Parathyroid adenoma (tissue), 2 donors: ENCODE measurements at regions not wholly inside any gene's neighbourhood (a gene's known extent, or its start where the extent isn't known, plus 50 kb on each side); places are given as distances from the start of the nearest gene placed in this dataset.

Source experiments
- H2AFZ ChIP-seq: fragments of 300-600 bp; sonication (generic); one replicate; pipeline ENCODE4 v1.7.0; 2017; ENCODE audit warnings: antibody characterized with exemption, mild to moderate bottlenecking
- H3K27ac ChIP-seq: fragments of 300-600 bp; sonication (generic); one replicate; pipeline ENCODE4 v1.7.0; 2017
- H3K27me3 ChIP-seq: fragments of 300-600 bp; sonication (generic); one replicate; pipeline ENCODE4 v1.7.0; 2017; ENCODE audit warnings: low read length; ENCODE audit not compliant: control insufficient read depth, insufficient read depth
- H3K36me3 ChIP-seq: fragments of 300-600 bp; sonication (generic); one replicate; pipeline ENCODE4 v1.7.0; 2017; ENCODE audit warnings: low read length; ENCODE audit not compliant: control insufficient read depth, insufficient read depth
- H3K4me1 ChIP-seq: fragments of 300-600 bp; sonication (generic); one replicate; pipeline ENCODE4 v1.7.0; 2017; ENCODE audit warnings: control low read depth
- H3K4me2 ChIP-seq: fragments of 300-600 bp; sonication (generic); one replicate; pipeline ENCODE4 v1.7.0; 2017; ENCODE audit warnings: low read length
- H3K4me3 ChIP-seq: fragments of 300-600 bp; sonication (generic); one replicate; pipeline ENCODE4 v1.7.0; 2017; ENCODE audit warnings: low read depth, low read length
- H3K79me2 ChIP-seq: fragments of 300-600 bp; sonication (generic); one replicate; pipeline ENCODE4 v1.7.0; 2017; ENCODE audit warnings: control low read depth
- H3K9ac ChIP-seq: fragments of 300-600 bp; sonication (generic); one replicate; pipeline ENCODE4 v1.7.0; 2017; ENCODE audit warnings: mild to moderate bottlenecking
- H3K9me3 ChIP-seq: fragments of 300-600 bp; sonication (generic); one replicate; pipeline ENCODE4 v1.7.0; 2017; ENCODE audit warnings: low read length; ENCODE audit not compliant: control insufficient read depth
- CTCF ChIP-seq: fragments of 300-600 bp; sonication (generic); IDR thresholded peaks from one replicate; pipeline ENCODE4 v1.7.0; 2017; ENCODE audit warnings: antibody characterized with exemption, mild to moderate bottlenecking
- donor health status: primary hyperparathyroidism.

- H3K79me2 ChIP-seq, result no peaks in the 10 kb centered on the region
- TF ChIP-seq CTCF, result no peak
These were observed 200.0 kb upstream of the CDH5 start for GRCh38 chr16:66166490-66166889.

GRCh38 chr16:66165879-66166278, 200.6 kb upstream of the CDH5 start:
- Histone ChIP-seq H3K4me3 (no peak overlapping the region), H3K27ac (no peak overlapping the region), H2AFZ (no peak overlapping the region), H3K4me2 (no peak overlapping the region), H3K27me3 (no peaks in the 10 kb centered on the region), H3K9me3 (no peaks in the 10 kb centered on the region), H3K79me2 (no peaks in the 10 kb centered on the region), H3K4me1 (peaks cover 29% of the 10 kb centered on the region), H3K9ac (no peak overlapping the region), H3K36me3 (no peaks in the 10 kb centered on the region)
- no peak for TF ChIP-seq CTCF

More at GRCh38 chr16:66166490-66166889, 200.0 kb upstream of the CDH5 start:
- H3K4me3 ChIP-seq, result no peak overlapping the region
- H3K27ac ChIP-seq, result no peak overlapping the region
- H3K4me1 ChIP-seq, result peaks cover 29% of the 10 kb centered on the region
- no peak overlapping the region for H3K4me2 ChIP-seq
- no peak overlapping the region for H2AFZ ChIP-seq
- no peak overlapping the region for H3K9ac ChIP-seq
- no peaks in the 10 kb centered on the region for H3K27me3 ChIP-seq
- no peaks in the 10 kb centered on the region for H3K36me3 ChIP-seq
- H3K9me3 ChIP-seq, result no peaks in the 10 kb centered on the region

GRCh38 chr16:66164581-66165247, 201.8 kb upstream of the CDH5 start:
- Histone ChIP-seq H3K27me3 (no peaks in the 10 kb centered on the region), H3K9me3 (no peaks in the 10 kb centered on the region), H3K4me3 (no peak overlapping the region), H3K4me2 (no peak overlapping the region), H3K4me1 (peaks cover 29% of the 10 kb centered on the region), H2AFZ (peak overlapping the region; percentile 19), H3K27ac (no peak overlapping the region), H3K79me2 (no peaks in the 10 kb centered on the region), H3K36me3 (no peaks in the 10 kb centered on the region), H3K9ac (no peak overlapping the region)
- TF ChIP-seq CTCF, result no peak

- peak overlapping the region; percentile 23 for H2AFZ ChIP-seq
- peaks cover 29% of the 10 kb centered on the region for H3K4me1 ChIP-seq
- TF ChIP-seq CTCF, result no peak
- H3K27ac ChIP-seq, result no peak overlapping the region
- H3K36me3 ChIP-seq, result no peaks in the 10 kb centered on the region
- H3K79me2 ChIP-seq, result no peaks in the 10 kb centered on the region
- H3K4me3 ChIP-seq, result no peak overlapping the region
- no peak overlapping the region for H3K9ac ChIP-seq
- no peaks in the 10 kb centered on the region for H3K9me3 ChIP-seq
- no peaks in the 10 kb centered on the region for H3K27me3 ChIP-seq
- H3K4me2 ChIP-seq, result peak overlapping the region; percentile 21
These were observed 203.7 kb upstream of the CDH5 start for GRCh38 chr16:66162821-66163220.

- H3K4me2 ChIP-seq, result no peak overlapping the region
- H3K9me3 ChIP-seq, result no peaks in the 10 kb centered on the region
- H3K4me1 ChIP-seq, result peaks cover 31% of the 10 kb centered on the region
- H2AFZ ChIP-seq, result peak overlapping the region; percentile 28
- H3K27me3 ChIP-seq, result no peaks in the 10 kb centered on the region
- no peak overlapping the region for H3K27ac ChIP-seq
- H3K9ac ChIP-seq, result no peak overlapping the region
- no peaks in the 10 kb centered on the region for H3K79me2 ChIP-seq
- no peaks in the 10 kb centered on the region for H3K36me3 ChIP-seq
- no peak for TF ChIP-seq CTCF
- no peak overlapping the region for H3K4me3 ChIP-seq
These were observed 204.5 kb upstream of the CDH5 start for GRCh38 chr16:66161942-66162341.
